ENCODE measurements at regions not wholly inside any gene's neighbourhood (a gene's known extent, or its start where the extent isn't known, plus 50 kb on each side); places are given as distances from the start of the nearest gene placed in this dataset.

GRCh38 chrX:25356456-25356855, 340.7 kb upstream of the ARX start:
- Mint-ChIP-seq H3K27ac (no peak overlapping the region), H3K4me1 (no peaks in the 10 kb centered on the region), H3K9me3 (peaks cover 0 to 6% (median 2%) of the 10 kb centered on the region in 7 donors), H3K27me3 (ENCODE audit: low read depth in 3 of 3) (peaks cover 0 to 2% (median 0%) of the 10 kb centered on the region in 3 donors), H3K4me3 (no peak overlapping the region), H3K36me3 (no peaks in the 10 kb centered on the region)
- no peaks in the 10 kb centered on the region for H3K4me1 ChIP-seq (ENCODE audit: control insufficient read depth in 1 of 2, insufficient read depth in 2 of 2, low read length in 2 of 2)
- H3K27ac ChIP-seq (ENCODE audit: low read depth in 1 of 2, low read length in 2 of 2): no peak overlapping the region
- no peaks in the 10 kb centered on the region for H3K27me3 ChIP-seq (ENCODE audit: control insufficient read depth in 2 of 2, insufficient read depth in 2 of 2, low read length in 2 of 2)
- H3K9me3 ChIP-seq (replicated peaks in 1 of 2; ENCODE audit: control insufficient read depth in 1 of 2, insufficient read depth in 1 of 2, low read length in 2 of 2): no peaks in the 10 kb centered on the region
- no peak for TF ChIP-seq CTCF (IDR thresholded peaks at IDR 0.05)
- intact Hi-C loops (cut with micrococcal nuclease): no loop called here
- no peaks in the 10 kb centered on the region for H3K36me3 ChIP-seq (replicated peaks in 1 of 2; ENCODE audit: control insufficient read depth in 1 of 2, insufficient read depth in 2 of 2, low read length in 2 of 2)
- no peak for DNase-seq
- H3K4me3 ChIP-seq (replicated peaks in 1 of 3; ENCODE audit: low read depth in 2 of 3, low read length in 3 of 3): no peak overlapping the region
- H2AFZ ChIP-seq (ENCODE audit: insufficient read depth, low read depth, low read length, poor library complexity, severe bottlenecking): no peak overlapping the region
- H4K20me1 ChIP-seq (ENCODE audit: insufficient read depth, low read length): no peaks in the 10 kb centered on the region
- no peak overlapping the region for H3K4me2 ChIP-seq (replicated peaks; ENCODE audit: extremely low read depth, low read length, poor library complexity, severe bottlenecking)
- no CpG with 5 or more reads among the region's 1 CpG for WGBS (ENCODE audit: insufficient coverage)
- no peak overlapping the region for H3K9ac ChIP-seq (ENCODE audit: insufficient read depth, low read length, poor library complexity, severe bottlenecking)
- H3K79me2 ChIP-seq (ENCODE audit: insufficient read depth, low read length): no peaks in the 10 kb centered on the region

GRCh38 chrX:25344161-25344936, 328.6 kb upstream of the ARX start:
- Histone ChIP-seq H3K4me3 (replicated peaks in 1 of 3; ENCODE audit: low read depth in 2 of 3, low read length in 3 of 3) (no peak overlapping the region), H3K79me2 (ENCODE audit: insufficient read depth, low read length) (no peaks in the 10 kb centered on the region), H3K27me3 (ENCODE audit: control insufficient read depth in 2 of 2, insufficient read depth in 2 of 2, low read length in 2 of 2) (no peaks in the 10 kb centered on the region), H2AFZ (ENCODE audit: insufficient read depth, low read depth, low read length, poor library complexity, severe bottlenecking) (no peak overlapping the region), H3K9ac (ENCODE audit: insufficient read depth, low read length, poor library complexity, severe bottlenecking) (no peak overlapping the region), H3K9me3 (replicated peaks in 1 of 2; ENCODE audit: control insufficient read depth in 1 of 2, insufficient read depth in 1 of 2, low read length in 2 of 2) (no peaks in the 10 kb centered on the region), H3K4me2 (replicated peaks; ENCODE audit: extremely low read depth, low read length, poor library complexity, severe bottlenecking) (no peak overlapping the region), H3K27ac (ENCODE audit: low read depth in 1 of 2, low read length in 2 of 2) (no peak overlapping the region), H3K4me1 (ENCODE audit: control insufficient read depth in 1 of 2, insufficient read depth in 2 of 2, low read length in 2 of 2) (no peaks in the 10 kb centered on the region), H3K36me3 (replicated peaks in 1 of 2; ENCODE audit: control insufficient read depth in 1 of 2, insufficient read depth in 2 of 2, low read length in 2 of 2) (no peaks in the 10 kb centered on the region), H4K20me1 (ENCODE audit: insufficient read depth, low read length) (no peaks in the 10 kb centered on the region)
- Mint-ChIP-seq H3K27me3 (ENCODE audit: low read depth in 3 of 3) (peaks cover 0 to 3% (median 3%) of the 10 kb centered on the region in 3 donors), H3K27ac (no peak overlapping the region), H3K36me3 (no peaks in the 10 kb centered on the region), H3K4me1 (no peaks in the 10 kb centered on the region), H3K9me3 (peaks cover 0 to 9% (median 0%) of the 10 kb centered on the region in 7 donors), H3K4me3 (no peak overlapping the region)
- TF ChIP-seq CTCF (IDR thresholded peaks at IDR 0.05): no peak
- no peak for DNase-seq
- 80% methylated on average over 1 of the region's 7 CpGs for WGBS (ENCODE audit: insufficient coverage)
- intact Hi-C loops (cut with micrococcal nuclease): no loop called here

Data from CD14-positive monocyte (primary cell).